Common myeloid progenitor, CD34-positive (primary cell): ENCODE measurements at regions not wholly inside any gene's neighbourhood (a gene's known extent, or its start where the extent isn't known, plus 50 kb on each side); places are given as distances from the start of the nearest gene placed in this dataset.

Experiments used
- CTCF ChIA-PET: fragments of 350-600 bp; sonication (Branson Sonifier 250); formaldehyde crosslinking; loops from one replicate; lab custom pipeline; 2021; ENCODE audit warnings: antibody characterized with exemption; lab: Charles Lee
- POLR2A ChIA-PET: fragments of 350-600 bp; sonication (Branson Sonifier 250); formaldehyde crosslinking; loops from one replicate; lab custom pipeline; 2021; ENCODE audit warnings: antibody characterized with exemption; lab: Charles Lee
- DNase-seq, 3 donors: peaks; one replicate each; pipeline versions ENCODE4 v3.0.0 to v3.0.0-alpha.2; 2013
- H3K27ac ChIP-seq, 2 experiments: 1 replicate in 1 of 2; 2 replicates in 1 of 2; pipeline ENCODE4 v1.7.0; 2013; ENCODE audit warnings: inconsistent platforms in 2 of 2, low read length in 2 of 2, mild to moderate bottlenecking in 2 of 2, low read depth in 1 of 2, moderate library complexity in 1 of 2; ENCODE audit not compliant: severe bottlenecking in 2 of 2, insufficient read depth in 1 of 2, poor library complexity in 1 of 2
- H3K27me3 ChIP-seq, 5 experiments: replicated peaks in 2 of 5; 1 replicate in 3 of 5; 2 replicates in 2 of 5; pipeline versions ENCODE4 v1.6.1 to v1.7.0; 2013; ENCODE audit warnings: low read length in 4 of 5, mild to moderate bottlenecking in 2 of 5, moderate library complexity in 2 of 5, inconsistent platforms in 1 of 5; ENCODE audit not compliant: insufficient read depth in 5 of 5, control insufficient read depth in 4 of 5
- H3K36me3 ChIP-seq, 4 experiments: 1 replicate in 2 of 4; 2 replicates in 2 of 4; pipeline versions ENCODE4 v1.6.1 to v1.7.0; 2013; ENCODE audit warnings: low read length in 3 of 4, control low read depth in 1 of 4, mild to moderate bottlenecking in 1 of 4; ENCODE audit not compliant: control insufficient read depth in 4 of 4, insufficient read depth in 4 of 4
- H3K4me1 ChIP-seq, 4 experiments: 1 replicate in 3 of 4; 2 replicates in 1 of 4; pipeline versions ENCODE4 v1.6.1 to v1.7.1; 2013; ENCODE audit warnings: low read length in 3 of 4, mild to moderate bottlenecking in 3 of 4, control low read depth in 1 of 4, inconsistent platforms in 1 of 4, moderate library complexity in 1 of 4; ENCODE audit not compliant: control insufficient read depth in 4 of 4, insufficient read depth in 4 of 4; ENCODE audit errors: control extremely low read depth in 1 of 4
- H3K4me3 ChIP-seq, 7 experiments: 1 replicate in 4 of 7; 2 replicates in 3 of 7; pipeline versions ENCODE4 v1.5.1 to v1.7.0; 2013; ENCODE audit warnings: mild to moderate bottlenecking in 7 of 7, low read length in 6 of 7, moderate library complexity in 6 of 7, inconsistent platforms in 2 of 7, low read depth in 2 of 7, control low read depth in 1 of 7; ENCODE audit not compliant: insufficient read depth in 4 of 7, control insufficient read depth in 1 of 7; ENCODE audit errors: extremely low read depth in 1 of 7
- H3K9me3 ChIP-seq, 5 experiments: 1 replicate in 4 of 5; 2 replicates in 1 of 5; pipeline versions ENCODE4 v1.6.1 to v1.7.1; 2013; ENCODE audit warnings: low read length in 4 of 5, mild to moderate bottlenecking in 2 of 5, inconsistent platforms in 1 of 5, low read depth in 1 of 5, moderate library complexity in 1 of 5; ENCODE audit not compliant: control insufficient read depth in 4 of 5, insufficient read depth in 2 of 5; ENCODE audit errors: control extremely low read depth in 1 of 5
- WGBS: methylation state at CpG from one replicate; pipeline ENCODE4 v1.1.5; 2013; ENCODE audit not compliant: insufficient coverage; 5-methylcytosine and 5-hydroxymethylcytosine counted together

- ChIA-PET CTCF (interaction anchor here (1.0 kb wide), 1 partner anchor 102 kb away, joined by 3 read pairs; no protein-coding TSS in a partner anchor), POLR2A (no interaction called here)
- no peak for DNase-seq
- Histone ChIP-seq H3K36me3 (no peaks in the 10 kb centered on the region), H3K27me3 (no peaks in the 10 kb centered on the region), H3K27ac (no peak overlapping the region), H3K9me3 (no peaks in the 10 kb centered on the region), H3K4me3 (no peak overlapping the region), H3K4me1 (no peaks in the 10 kb centered on the region)
- WGBS, result 93% methylated on average over 3 of the region's 7 CpGs
Measured at GRCh38 chr9:16119261-16120230, 566.7 kb downstream of the CCDC171 start.

- CTCF ChIA-PET, result no interaction called here
- Histone ChIP-seq H3K4me3 (no peak overlapping the region), H3K27me3 (no peaks in the 10 kb centered on the region), H3K4me1 (no peaks in the 10 kb centered on the region), H3K36me3 (no peaks in the 10 kb centered on the region), H3K27ac (no peak overlapping the region), H3K9me3 (no peaks in the 10 kb centered on the region)
- POLR2A ChIA-PET, result no interaction called here
- WGBS, result 60% methylated on average over 1 of the region's 4 CpGs
- DNase-seq, result no peak
Measured at GRCh38 chr9:16120231-16120641, 567.4 kb downstream of the CCDC171 start.

DNA sequence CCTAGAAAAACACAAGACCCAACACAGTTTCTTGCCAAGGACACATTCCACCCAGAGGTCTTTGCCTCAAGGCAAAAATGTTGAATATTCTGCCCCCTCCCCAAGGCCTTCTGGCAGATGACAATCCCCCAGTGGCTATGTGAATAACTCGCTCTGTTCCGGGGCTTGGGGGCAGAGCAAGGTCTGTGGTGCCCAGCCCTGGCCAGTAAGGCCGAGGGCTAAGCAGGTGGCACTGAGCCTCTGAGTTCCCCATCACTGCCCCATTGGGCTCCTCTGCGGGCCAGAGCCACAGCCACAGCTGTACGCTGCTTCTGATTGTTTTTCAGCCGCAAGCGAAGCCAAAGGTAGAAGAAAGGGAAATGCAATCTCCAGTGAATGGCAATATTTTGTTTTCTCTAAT lies 567.9 kb downstream of the CCDC171 start:
- POLR2A ChIA-PET, result no interaction called here
- Histone ChIP-seq H3K27me3 (no peaks in the 10 kb centered on the region), H3K4me1 (no peaks in the 10 kb centered on the region), H3K36me3 (no peaks in the 10 kb centered on the region), H3K9me3 (no peaks in the 10 kb centered on the region), H3K4me3 (no peak overlapping the region), H3K27ac (no peak overlapping the region)
- no peak for DNase-seq
- CTCF ChIA-PET, result interaction anchor here (1.7 kb wide), 1 partner anchor 12 kb away, joined by 5 read pairs; no protein-coding TSS in a partner anchor
- 97% methylated on average over 7 of the region's 7 CpGs for WGBS

GRCh38 chr9:16121168-16121567 lies 568.3 kb downstream of the CCDC171 start:
- Histone ChIP-seq H3K27me3 (no peaks in the 10 kb centered on the region), H3K4me3 (no peak overlapping the region), H3K27ac (no peak overlapping the region), H3K36me3 (no peaks in the 10 kb centered on the region), H3K4me1 (no peaks in the 10 kb centered on the region), H3K9me3 (no peaks in the 10 kb centered on the region)
- ChIA-PET POLR2A (no interaction called here), CTCF (interaction anchor here (1.7 kb wide), 1 partner anchor 11 kb away, joined by 5 read pairs; no protein-coding TSS in a partner anchor)
- no peak for DNase-seq
- WGBS, result 100% methylated on average over 8 of the region's 9 CpGs

GRCh38 chr9:16121601-16122286 lies 568.9 kb downstream of the CCDC171 start:
- Histone ChIP-seq H3K36me3 (no peaks in the 10 kb centered on the region), H3K4me1 (no peaks in the 10 kb centered on the region), H3K27me3 (no peaks in the 10 kb centered on the region), H3K4me3 (no peak overlapping the region), H3K27ac (no peak overlapping the region), H3K9me3 (no peaks in the 10 kb centered on the region)
- 90% methylated on average over 6 of the region's 7 CpGs for WGBS
- CTCF ChIA-PET, result interaction anchor here (1.7 kb wide), 1 partner anchor 10 kb away, joined by 5 read pairs; no protein-coding TSS in a partner anchor
- POLR2A ChIA-PET, result no interaction called here
- no peak for DNase-seq

- no peak overlapping the region for H3K27ac ChIP-seq
- H3K4me1 ChIP-seq, result no peaks in the 10 kb centered on the region
- H3K9me3 ChIP-seq, result no peaks in the 10 kb centered on the region
- H3K36me3 ChIP-seq, result no peaks in the 10 kb centered on the region
- no peak overlapping the region for H3K4me3 ChIP-seq
- no peak for DNase-seq
- POLR2A ChIA-PET, result no interaction called here
- no peaks in the 10 kb centered on the region for H3K27me3 ChIP-seq
- CTCF ChIA-PET, result interaction anchor here (1.5 kb wide), 1 partner anchor 35 kb away, joined by 3 read pairs; no protein-coding TSS in a partner anchor
- 88% methylated on average over 2 of the region's 2 CpGs for WGBS
Measured at GRCh38 chr9:16125629-16126028, 572.8 kb downstream of the CCDC171 start.
